Ascending aorta (tissue), 2 donors: ENCODE measurements at regions not wholly inside any gene's neighbourhood (a gene's known extent, or its start where the extent isn't known, plus 50 kb on each side); places are given as distances from the start of the nearest gene placed in this dataset.

Source experiments
- DNase-seq, 2 donors: peaks; one replicate each; pipeline ENCODE4 v3.0.0-alpha.2; 2019; ENCODE audit warnings: low spot score in 2 of 2
- H3K27ac ChIP-seq, 2 donors: fragments of 200-600 bp; sonication (generic); one replicate each; pipeline ENCODE4 v1.5.1; 2016 to 2017; ENCODE audit warnings: mild to moderate bottlenecking in 1 of 2
- H3K27me3 ChIP-seq: fragments of 200-600 bp; sonication (generic); one replicate; pipeline ENCODE4 v1.5.1; 2017
- H3K36me3 ChIP-seq, 2 donors: fragments of 200-600 bp; sonication (generic); one replicate each; pipeline ENCODE4 v1.5.1; 2016
- H3K4me1 ChIP-seq, 2 donors: fragments of 200-600 bp; sonication (generic); one replicate each; pipeline ENCODE4 v1.5.1; 2016 to 2017; ENCODE audit warnings: mild to moderate bottlenecking in 1 of 2
- H3K4me3 ChIP-seq, 2 donors: fragments of 200-600 bp; sonication (generic); one replicate each; pipeline ENCODE4 v1.5.1; 2016 to 2017; ENCODE audit warnings: mild to moderate bottlenecking in 1 of 2
- H3K9me3 ChIP-seq, 2 donors: fragments of 200-600 bp; sonication (generic); one replicate each; pipeline ENCODE4 v1.5.1; 2016
- intact Hi-C: fragments of 100-400 bp; cut with DNase I; formaldehyde crosslinking; loops from one replicate; pipeline ENCODE4 v1.15.1; 2023
- TF ChIP-seq, protein P1 (sequence below), 3 experiments: fragments of 200-600 bp in 2 of 3; fragments of 450-650 bp in 1 of 3; sonication (generic) in 2 of 3; IDR thresholded peaks; one replicate each; pipeline ENCODE4 v1.5.1; 2016 to 2019; ENCODE audit warnings: antibody characterized with exemption in 3 of 3, mild to moderate bottlenecking in 1 of 3, moderate library complexity in 1 of 3

DNA sequence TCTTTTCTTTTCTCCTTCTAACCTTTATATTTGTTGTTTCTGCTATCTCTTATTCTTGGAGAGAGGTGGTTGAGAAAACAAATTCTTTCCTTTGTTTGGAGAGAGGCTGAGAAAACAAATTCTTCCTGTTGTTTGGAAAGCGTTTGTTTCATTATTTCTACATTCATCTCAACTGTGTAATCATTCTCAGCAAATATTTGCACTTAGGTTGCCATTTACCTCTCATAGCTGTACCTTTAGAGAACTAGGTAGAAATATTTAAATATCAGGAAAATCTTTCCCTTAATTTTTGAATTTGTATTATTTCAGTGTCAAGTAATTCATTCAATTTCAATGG is 1824.4 kb upstream of the CDH9 start:
- Histone ChIP-seq H3K36me3 (no peaks in the 10 kb centered on the region), H3K4me1 (no peaks in the 10 kb centered on the region), H3K9me3 (no peaks in the 10 kb centered on the region), H3K4me3 (no peak overlapping the region), H3K27ac (no peak overlapping the region), H3K27me3 (no peaks in the 10 kb centered on the region)
- TF ChIP-seq, protein P1, sequence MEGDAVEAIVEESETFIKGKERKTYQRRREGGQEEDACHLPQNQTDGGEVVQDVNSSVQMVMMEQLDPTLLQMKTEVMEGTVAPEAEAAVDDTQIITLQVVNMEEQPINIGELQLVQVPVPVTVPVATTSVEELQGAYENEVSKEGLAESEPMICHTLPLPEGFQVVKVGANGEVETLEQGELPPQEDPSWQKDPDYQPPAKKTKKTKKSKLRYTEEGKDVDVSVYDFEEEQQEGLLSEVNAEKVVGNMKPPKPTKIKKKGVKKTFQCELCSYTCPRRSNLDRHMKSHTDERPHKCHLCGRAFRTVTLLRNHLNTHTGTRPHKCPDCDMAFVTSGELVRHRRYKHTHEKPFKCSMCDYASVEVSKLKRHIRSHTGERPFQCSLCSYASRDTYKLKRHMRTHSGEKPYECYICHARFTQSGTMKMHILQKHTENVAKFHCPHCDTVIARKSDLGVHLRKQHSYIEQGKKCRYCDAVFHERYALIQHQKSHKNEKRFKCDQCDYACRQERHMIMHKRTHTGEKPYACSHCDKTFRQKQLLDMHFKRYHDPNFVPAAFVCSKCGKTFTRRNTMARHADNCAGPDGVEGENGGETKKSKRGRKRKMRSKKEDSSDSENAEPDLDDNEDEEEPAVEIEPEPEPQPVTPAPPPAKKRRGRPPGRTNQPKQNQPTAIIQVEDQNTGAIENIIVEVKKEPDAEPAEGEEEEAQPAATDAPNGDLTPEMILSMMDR (IDR thresholded peaks at IDR 0.05): no peak
- no peak for DNase-seq
- intact Hi-C loops: no loop called here

DNA sequence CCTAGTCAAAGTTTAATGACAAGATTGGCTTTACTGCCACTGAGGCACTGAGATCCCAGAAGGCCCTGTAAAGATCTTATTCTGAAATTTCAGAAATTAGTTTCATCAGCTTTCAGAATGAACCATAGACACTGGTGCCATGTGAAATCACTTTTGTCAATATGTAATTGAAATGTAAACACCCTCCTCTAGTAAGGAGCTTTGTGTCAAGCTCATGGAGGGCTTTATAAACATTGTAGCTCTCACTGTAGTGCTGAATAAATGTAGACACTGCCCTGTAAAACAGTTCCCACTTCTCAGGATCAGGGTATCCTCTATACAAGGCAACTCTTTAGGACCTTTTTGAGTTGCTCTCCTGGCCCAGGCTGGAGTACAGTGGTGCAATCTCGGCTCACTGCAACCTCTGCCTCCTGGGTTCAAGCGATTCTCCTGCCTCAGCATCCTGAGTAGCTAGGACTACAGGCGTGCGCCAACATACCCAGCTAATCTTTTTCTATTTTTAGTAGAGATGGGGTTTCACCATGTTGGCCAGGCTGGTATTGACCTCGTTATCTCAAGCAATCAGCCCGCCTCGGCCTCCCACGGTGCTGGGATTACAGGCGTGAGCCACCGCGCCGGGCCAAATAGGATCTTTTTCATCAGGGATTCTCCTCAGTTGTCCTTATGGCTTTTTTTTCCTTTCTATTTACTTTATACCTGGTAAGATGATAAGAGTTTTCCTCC is 1823.9 kb upstream of the CDH9 start:
- DNase-seq: no peak
- Histone ChIP-seq H3K36me3 (no peaks in the 10 kb centered on the region), H3K27me3 (no peaks in the 10 kb centered on the region), H3K4me1 (no peaks in the 10 kb centered on the region), H3K27ac (no peak overlapping the region), H3K9me3 (no peaks in the 10 kb centered on the region), H3K4me3 (no peak overlapping the region)
- TF ChIP-seq, protein P1 (IDR thresholded peaks at IDR 0.05): no peak
- intact Hi-C loops: no loop called here

DNA sequence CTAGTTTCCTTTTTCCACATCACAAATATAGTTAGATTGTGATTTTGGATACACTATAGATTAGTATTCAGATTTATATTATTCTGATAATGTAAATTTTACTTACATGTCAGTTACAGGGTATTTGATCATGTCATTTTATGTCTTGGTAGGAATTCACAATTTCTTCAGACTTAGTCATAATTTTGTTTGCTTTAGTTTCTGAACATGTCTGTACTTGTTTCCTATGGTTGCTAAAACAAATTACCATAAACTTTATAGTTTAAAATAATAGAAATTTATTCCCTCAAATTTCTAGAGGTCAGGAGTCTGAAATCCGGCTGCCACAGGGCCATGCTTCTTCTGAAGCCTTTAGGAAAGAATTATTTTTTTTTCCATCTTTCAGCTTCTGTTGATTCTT is 1817.2 kb upstream of the CDH9 start:
- TF ChIP-seq, protein P1 (IDR thresholded peaks at IDR 0.05): no peak
- DNase-seq: no peak
- no peaks in the 10 kb centered on the region for H3K4me1 ChIP-seq
- no peaks in the 10 kb centered on the region for H3K9me3 ChIP-seq
- no peak overlapping the region for H3K4me3 ChIP-seq
- no peaks in the 10 kb centered on the region for H3K36me3 ChIP-seq
- intact Hi-C loops: no loop called here
- no peak overlapping the region for H3K27ac ChIP-seq
- no peaks in the 10 kb centered on the region for H3K27me3 ChIP-seq

DNA sequence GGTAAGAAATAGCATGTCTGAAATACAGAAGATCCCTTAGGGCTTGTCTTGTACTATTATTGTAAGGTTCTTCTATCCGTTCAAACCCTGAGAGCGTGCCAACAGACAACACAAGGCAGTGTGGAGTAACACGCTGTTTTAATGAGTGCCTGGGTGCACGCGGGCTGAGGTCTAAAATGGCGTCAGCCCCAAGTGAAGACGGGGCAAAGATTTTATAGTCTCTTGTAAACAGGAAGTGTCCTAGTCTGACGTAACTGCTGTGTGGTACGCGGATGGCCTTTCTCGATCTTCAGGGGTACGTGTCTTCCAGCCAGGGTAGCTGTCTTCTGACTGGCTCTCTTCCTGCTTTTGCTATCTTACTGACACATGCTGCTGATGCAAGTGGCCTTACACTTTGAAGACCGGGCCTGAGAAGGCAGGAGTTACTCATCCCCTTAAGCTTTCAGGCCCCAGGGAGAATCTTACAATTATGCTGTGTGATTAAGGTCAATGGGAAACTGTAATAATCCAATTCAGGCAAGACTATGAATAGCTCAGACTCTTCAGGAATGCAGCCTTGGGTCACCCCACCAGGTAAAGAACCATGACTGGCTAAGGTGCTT is 1812.0 kb upstream of the CDH9 start:
- Histone ChIP-seq H3K4me3 (no peak overlapping the region), H3K36me3 (no peaks in the 10 kb centered on the region), H3K27me3 (no peaks in the 10 kb centered on the region), H3K9me3 (no peaks in the 10 kb centered on the region), H3K4me1 (no peaks in the 10 kb centered on the region), H3K27ac (no peak overlapping the region)
- TF ChIP-seq, protein P1 (IDR thresholded peaks at IDR 0.05): no peak
- no peak for DNase-seq
- intact Hi-C loops: no loop called here

DNA sequence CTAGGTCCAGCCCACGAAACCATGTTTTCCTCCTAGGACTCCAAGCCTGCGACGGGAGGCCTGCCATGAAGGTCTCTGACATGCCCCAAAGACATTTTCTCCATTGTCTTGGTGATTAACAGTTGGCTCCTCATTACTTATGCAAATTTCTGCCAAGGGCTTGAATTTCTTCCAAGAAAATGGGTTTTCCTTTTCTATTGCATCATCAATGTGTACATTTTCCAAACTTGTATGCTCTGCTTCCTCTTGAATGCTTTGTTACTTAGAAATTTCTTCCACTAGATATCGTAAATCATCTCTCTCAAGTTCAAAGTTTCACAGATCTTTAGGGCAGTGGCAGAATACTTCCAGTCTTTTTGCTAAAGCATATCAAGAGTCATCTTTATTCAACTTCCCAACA is 1792.7 kb upstream of the CDH9 start:
- Histone ChIP-seq H3K4me1 (no peaks in the 10 kb centered on the region), H3K4me3 (no peak overlapping the region), H3K27ac (no peak overlapping the region), H3K9me3 (no peaks in the 10 kb centered on the region), H3K36me3 (no peaks in the 10 kb centered on the region), H3K27me3 (no peaks in the 10 kb centered on the region)
- intact Hi-C loops: no loop called here
- no peak for DNase-seq
- TF ChIP-seq, protein P1 (IDR thresholded peaks at IDR 0.05): no peak
